T1000 (cell line): ENCODE measurements at regions not wholly inside any gene's neighbourhood (a gene's known extent, or its start where the extent isn't known, plus 50 kb on each side); places are given as distances from the start of the nearest gene placed in this dataset.
"Not testable (repeated sequence)": the region's sequence is repeated elsewhere in the genome, so short reads cannot be mapped to it uniquely, and the experiment has no call there.

Experiments used
- DNase-seq: peaks from one replicate; lab custom pipeline; 2025; ENCODE audit warnings: mixed read lengths; lab: John Stamatoyannopoulos, UW

- DNase-seq, result no peak
Observed at GRCh38 chr13:106099765-106100164, 435.7 kb downstream of the EFNB2 start.

- no peak for DNase-seq
Observed at GRCh38 chr13:106098778-106099177, 436.7 kb downstream of the EFNB2 start.

GRCh38 chr13:106096661-106097092, 438.8 kb downstream of the EFNB2 start:
- DNase-seq, result no peak

GRCh38 chr13:106095919-106096318, 439.5 kb downstream of the EFNB2 start:
- DNase-seq, result no peak

GRCh38 chr13:106095406-106095805, 440.1 kb downstream of the EFNB2 start:
- DNase-seq, result no peak

- DNase-seq, result no peak
Observed at GRCh38 chr13:106090001-106090400, 445.5 kb downstream of the EFNB2 start.

- no peak for DNase-seq
Observed at GRCh38 chr13:106089261-106089980, 446.0 kb downstream of the EFNB2 start.

- no peak for DNase-seq
Observed at GRCh38 chr13:106088085-106088484, 447.4 kb downstream of the EFNB2 start.

GRCh38 chr13:106087201-106087600, 448.3 kb downstream of the EFNB2 start:
- no peak for DNase-seq

GRCh38 chr13:106083620-106084350, 451.7 kb downstream of the EFNB2 start:
- DNase-seq, result no peak

- DNase-seq, result not testable (repeated sequence)
Observed at GRCh38 chr13:106081221-106081620, 454.2 kb downstream of the EFNB2 start.

GRCh38 chr13:106078191-106078590, 457.3 kb downstream of the EFNB2 start:
- DNase-seq, result no peak

GRCh38 chr13:106077017-106077416, 458.4 kb downstream of the EFNB2 start:
- DNase-seq, result no peak

- DNase-seq, result no peak
Observed at GRCh38 chr13:106072014-106072413, 463.4 kb downstream of the EFNB2 start.

- peak; percentile 11 for DNase-seq
Observed at GRCh38 chr13:106063591-106064313, 471.7 kb downstream of the EFNB2 start.

GRCh38 chr13:106061781-106062180, 473.7 kb downstream of the EFNB2 start:
- DNase-seq, result no peak

GRCh38 chr13:106056851-106057250, 478.6 kb downstream of the EFNB2 start:
- no peak for DNase-seq

- no peak for DNase-seq
Observed at GRCh38 chr13:106052200-106052767, 483.2 kb downstream of the EFNB2 start.

- DNase-seq, result no peak
Observed at GRCh38 chr13:106049171-106049570, 486.3 kb downstream of the EFNB2 start.

GRCh38 chr13:106048386-106048785, 487.1 kb downstream of the EFNB2 start:
- DNase-seq, result no peak

GRCh38 chr13:106047859-106048258, 487.6 kb downstream of the EFNB2 start:
- DNase-seq, result no peak

- no peak for DNase-seq
Observed at GRCh38 chr13:106042996-106043581, 492.4 kb downstream of the EFNB2 start.
